HG03469 (cell line): ENCODE measurements at regions not wholly inside any gene's neighbourhood (a gene's known extent, or its start where the extent isn't known, plus 50 kb on each side); places are given as distances from the start of the nearest gene placed in this dataset.
"Not testable (repeated sequence)": the region's sequence is repeated elsewhere in the genome, so short reads cannot be mapped to it uniquely, and the experiment has no call there.

Experiments
- ATAC-seq: cut with Tn5 transposase; IDR thresholded peaks from one replicate; pipeline ENCODE4 v1.9.1; 2021; ENCODE audit warnings: mild to moderate bottlenecking, moderate library complexity, moderate number of reproducible peaks; ENCODE audit not compliant: unreplicated experiment

DNA sequence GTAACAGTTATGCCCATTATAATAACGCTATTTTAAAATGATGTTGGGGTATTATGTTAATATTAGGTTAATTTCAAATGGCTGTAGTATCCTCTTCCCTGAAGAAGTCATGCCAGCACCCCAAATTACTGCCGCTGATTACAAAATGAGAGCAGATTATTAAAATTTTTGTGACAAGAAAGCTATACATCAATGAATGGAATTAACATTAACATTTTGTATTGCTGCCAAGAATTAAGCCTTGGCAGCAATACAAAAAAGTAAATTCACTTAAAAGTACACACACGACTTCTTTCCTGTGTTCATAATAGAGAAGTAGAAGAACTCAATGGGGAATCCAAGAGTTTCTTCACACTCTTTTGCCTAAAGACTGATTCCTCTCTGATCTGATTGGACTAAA, 482.8 kb downstream of the STIM2 start:
- no peak for ATAC-seq

DNA sequence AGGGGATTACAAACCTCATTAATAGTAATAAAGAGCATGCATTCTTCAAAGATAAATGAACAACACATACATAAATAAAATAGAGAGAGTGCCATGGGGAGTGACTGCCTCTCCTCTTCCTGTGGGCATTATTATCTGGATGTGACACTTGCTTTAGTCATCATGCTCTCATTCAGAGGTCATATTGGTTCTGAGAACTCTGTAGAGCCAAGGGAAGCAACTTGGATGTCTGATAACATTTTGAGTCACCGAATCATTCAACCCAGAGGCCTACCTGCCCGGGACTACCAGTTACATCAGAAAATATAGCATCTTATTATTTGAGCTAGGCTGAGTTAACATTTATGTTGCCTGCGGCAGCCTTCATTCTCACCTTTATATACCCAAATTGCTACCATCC, 489.5 kb downstream of the STIM2 start:
- no peak for ATAC-seq

DNA sequence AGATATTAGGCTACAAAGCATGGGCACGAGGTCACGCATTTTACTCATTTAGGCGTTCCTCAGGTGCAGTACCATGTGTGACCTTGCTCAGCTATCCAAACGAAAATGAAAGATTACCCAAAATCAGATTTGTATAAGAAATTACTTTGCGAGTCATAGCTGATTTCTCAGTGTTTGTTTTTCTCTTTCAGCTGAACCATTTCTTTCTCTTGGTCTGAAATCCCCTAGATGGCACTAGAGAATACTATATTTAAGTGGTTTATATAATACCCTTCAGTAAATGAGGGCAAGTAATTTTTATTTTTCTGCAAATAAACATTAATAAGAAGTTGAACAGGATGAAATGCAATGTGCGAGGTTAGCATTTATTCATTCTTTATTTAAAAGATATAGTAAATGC, 496.6 kb downstream of the STIM2 start:
- no peak for ATAC-seq

DNA sequence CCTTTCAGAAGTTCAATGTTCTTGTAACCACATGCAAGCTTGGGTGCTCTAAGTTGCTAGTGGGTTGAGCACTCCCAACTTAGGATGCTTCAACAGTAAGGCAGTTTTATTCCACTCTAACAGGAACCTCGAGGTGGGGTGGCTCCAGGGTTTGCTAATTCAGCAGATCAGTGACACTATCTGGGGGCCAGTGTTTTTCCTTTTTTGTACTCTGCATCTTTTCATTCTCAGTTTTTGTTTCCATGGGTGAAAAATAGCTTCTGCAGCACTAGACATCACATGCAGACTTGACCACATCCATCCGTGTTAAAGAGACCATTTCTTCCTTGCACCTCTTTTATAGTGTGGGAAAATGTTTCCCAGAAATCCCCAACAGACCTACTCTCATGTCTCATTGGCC, 497.6 kb downstream of the STIM2 start:
- no peak for ATAC-seq

DNA sequence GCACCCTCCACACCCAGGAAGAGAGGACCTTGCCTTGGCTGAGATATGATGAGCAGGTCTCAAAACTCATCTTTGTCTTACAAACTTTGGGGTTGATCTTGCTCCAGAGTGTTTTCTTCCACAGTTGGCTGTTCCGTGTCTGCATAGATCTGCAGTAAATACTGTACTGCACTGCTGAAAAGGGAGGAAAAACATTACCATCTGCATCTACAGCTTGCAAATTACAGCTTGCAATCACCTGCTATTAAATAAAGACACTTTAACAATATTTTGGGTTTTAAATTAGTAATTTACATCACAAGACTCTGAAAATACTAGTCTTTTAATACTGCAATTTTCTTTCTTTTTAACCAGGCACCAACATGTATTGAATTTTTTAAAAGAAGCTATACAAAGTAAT, 499.5 kb downstream of the STIM2 start:
- no peak for ATAC-seq

DNA sequence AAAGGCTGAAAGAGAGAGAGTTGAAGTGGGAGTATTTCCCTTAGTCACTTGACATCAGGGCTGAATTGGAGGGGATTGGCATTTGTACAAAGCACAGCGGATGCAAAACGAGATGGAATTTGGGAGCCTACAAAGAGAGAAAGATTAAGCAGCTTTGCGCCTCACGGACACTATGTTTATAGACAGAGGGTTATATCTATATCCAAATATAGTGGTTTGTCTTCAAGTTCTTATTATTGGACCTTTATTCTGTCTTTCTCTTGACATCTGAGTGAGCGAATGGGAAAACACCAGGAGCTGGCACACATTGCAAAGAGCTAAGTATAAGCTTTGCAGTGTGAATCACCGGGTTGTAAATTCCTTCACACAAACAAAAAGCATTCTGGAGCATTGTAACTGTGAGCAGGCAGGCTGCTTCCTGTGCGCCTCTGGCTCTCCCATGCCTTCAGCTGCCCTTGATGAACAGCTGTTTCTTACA, 500.2 kb downstream of the STIM2 start:
- ATAC-seq = no peak

DNA sequence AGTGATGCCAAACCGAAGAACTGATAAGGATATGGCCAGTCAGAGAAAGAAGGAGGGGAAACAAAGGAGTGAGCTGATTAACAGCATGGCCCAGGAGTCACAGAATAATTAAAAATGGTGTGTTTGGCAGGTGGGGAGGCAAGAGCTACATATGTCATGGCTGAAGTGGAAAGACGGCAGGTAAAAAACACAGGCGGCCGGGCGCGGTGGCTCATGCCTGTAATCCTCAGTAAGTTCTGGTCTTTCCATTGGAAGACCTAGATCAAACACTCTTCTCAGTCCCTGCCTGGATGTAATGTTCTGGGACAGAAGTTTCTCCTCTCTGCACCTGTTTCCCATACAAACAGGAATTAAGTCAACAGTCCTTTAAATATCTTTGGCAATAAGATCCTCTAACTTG, 503.9 kb downstream of the STIM2 start:
- no peak for ATAC-seq

DNA sequence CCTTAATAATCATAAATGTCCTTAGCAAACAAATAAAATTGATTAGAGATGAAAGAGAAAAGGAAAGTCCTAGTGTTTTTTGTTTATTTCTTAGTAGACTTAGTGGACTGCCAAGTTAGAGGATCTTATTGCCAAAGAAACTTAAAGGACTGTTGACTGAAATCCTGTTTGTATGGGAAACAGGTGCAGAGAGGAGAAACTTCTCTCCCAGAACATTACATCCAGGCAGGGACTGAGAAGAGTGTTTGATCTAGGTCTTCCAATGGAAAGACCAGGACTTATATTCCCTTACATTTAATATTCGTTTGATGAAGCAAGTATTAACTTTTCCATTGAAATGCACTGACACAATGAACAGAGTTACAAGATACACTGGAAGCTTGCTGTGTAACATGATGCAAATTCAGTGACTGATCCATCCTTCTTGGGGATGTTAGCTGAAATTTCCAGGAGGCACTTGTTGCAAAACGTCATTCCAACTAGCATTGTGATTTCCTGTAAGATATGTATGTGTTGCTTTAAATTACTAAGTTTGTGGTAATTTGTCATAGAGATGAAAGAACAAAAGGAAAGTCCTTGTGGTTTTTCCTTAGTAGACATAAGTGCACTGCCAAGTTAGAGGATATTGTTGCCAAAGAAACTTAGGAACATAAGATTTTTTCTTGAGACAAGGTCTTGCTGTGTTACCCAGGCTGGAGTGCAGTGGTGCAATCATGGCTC, 505.6 kb downstream of the STIM2 start:
- no peak for ATAC-seq

DNA sequence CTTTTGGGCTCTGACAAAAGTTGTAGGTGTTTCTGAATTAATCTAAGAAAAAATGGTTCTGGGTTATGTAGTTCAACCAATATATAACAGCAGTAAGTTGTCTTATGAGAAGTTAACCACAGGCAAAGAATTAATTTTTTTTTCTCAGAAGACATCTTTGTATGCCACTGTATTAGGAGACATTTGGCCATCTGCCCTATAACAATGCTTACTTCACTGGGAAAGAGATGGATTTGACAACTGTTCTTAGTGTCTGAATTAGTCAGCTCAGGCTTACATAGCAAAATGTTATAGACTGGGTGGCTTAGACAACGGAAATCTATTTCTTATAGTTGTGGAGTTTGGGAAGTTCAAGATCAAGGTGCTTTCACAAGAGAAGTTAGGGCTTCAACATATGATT, 508.1 kb downstream of the STIM2 start:
- no peak for ATAC-seq

DNA sequence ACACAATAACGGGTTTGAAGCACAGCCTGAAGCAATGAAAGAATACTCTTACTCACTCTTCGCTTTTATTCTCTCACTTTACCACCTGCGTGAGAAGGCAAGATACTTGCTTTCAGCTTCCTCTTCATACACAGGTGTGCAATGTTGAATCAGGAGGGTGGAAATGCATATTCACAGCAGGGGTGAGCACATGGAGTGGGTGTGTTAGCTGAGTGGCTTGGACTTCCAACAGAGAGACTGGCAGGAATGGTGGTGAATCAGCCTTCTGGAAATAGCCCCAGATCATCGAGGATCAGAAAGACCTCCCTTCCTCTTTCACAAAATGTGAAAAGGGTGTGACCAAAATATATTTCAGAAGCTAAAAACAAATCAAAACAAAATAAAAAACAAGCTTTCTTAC, 521.2 kb downstream of the STIM2 start:
- no peak for ATAC-seq

DNA sequence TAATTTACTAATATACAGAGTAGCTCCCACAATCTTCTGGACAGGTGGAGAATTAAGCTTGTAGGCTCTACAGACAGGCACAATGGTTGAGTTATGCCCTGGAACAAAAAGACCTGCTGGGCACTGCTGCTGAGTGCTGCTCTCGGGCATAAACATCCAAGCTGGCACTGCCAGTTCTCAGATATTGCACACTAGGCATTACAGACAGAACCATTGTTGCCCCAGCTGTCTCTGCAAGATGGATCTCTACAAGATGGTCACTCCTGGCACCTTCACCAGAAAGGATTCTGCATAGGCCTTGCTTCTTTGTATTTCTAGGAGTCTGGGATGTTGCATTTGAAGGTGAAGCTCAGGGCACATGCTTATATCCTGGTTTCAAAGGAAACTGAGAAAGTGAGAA, 527.1 kb downstream of the STIM2 start:
- no peak for ATAC-seq

DNA sequence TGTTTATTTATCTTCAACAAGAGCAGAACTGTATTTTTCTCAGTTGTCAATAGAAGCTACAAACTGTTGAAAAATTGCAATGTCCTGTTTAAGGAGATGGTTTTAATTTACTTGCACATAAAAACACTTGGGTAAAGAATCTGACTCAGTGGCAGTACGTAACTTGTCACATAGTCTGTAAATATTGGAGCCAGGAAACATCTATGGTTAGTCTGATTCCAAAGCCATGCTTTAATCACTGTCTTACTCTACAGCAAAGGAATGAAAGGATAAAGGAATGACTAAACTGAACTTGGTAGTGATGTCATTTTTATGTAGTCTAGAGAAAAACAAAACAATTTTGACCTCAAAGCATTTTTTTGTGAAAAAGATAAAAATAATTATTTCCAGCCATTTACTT, 537.2 kb downstream of the STIM2 start:
- no peak for ATAC-seq

DNA sequence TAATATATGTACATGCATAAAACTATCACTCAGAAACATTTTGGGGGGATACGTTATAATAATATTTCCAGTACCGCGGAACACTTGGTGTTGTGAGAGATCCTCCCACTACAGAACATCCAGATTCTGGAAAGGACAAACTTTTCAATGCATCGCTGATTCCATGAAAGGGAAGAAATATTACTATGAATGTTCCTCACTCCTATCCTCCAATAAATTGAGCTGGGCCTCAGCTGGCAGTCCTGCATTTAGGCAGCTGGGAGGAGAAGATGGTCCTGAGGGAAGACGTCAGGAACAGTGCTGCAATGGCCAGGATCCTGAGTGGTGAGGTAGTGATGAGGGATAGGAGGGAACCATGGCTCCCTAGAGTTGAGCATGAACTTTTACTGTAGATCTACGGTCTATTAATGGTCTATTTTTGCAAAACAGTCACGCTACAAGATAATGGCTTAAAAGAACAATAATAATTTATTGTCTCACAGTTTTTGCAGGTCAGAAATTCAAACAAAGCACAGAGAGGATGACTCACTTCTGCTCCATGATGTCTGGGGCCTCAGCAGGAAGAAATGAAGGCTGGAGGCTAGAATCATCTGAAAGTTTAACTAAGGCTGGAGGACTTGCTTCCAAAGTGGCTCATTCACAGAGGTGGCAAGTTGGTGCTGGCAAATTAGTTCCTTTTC, 538.1 kb downstream of the STIM2 start:
- no peak for ATAC-seq

DNA sequence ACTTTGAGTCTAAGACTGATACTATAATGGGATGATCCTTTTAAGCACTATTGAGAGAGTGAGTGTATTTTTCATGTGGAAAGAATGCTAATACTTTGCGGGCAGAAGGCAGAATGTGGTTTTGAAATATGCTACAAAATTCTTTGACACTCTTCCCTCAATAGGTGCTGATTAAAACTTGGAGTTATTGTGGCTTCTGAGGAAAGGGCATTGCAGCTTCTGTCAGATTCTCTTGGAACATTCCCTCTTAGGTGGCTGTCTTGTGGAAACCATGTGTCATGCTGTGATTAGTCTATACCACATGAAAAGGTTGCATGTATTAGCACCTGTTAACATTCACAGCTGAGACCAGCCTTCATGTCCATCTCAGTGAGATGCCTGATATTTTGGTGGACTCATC, 547.0 kb downstream of the STIM2 start:
- no peak for ATAC-seq

DNA sequence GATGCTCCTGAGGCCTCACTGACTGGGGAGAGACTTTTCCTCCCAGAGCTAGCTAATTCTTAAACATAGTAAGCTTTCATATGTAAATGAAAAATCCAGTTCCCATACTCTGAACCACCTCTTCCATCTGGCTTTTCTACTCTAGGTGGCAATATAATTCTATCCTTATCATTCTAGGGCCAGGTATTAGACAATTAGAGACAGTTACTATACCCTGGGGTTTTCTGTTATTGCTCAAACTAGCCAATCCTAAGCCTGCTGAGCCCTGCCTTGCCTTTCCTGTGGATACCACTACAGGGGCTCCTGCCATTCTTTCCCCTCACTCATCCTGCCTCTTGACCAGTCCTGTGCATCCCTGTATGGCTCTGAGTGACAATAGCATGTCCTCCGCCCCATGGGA, 552.0 kb downstream of the STIM2 start:
- ATAC-seq = no peak

DNA sequence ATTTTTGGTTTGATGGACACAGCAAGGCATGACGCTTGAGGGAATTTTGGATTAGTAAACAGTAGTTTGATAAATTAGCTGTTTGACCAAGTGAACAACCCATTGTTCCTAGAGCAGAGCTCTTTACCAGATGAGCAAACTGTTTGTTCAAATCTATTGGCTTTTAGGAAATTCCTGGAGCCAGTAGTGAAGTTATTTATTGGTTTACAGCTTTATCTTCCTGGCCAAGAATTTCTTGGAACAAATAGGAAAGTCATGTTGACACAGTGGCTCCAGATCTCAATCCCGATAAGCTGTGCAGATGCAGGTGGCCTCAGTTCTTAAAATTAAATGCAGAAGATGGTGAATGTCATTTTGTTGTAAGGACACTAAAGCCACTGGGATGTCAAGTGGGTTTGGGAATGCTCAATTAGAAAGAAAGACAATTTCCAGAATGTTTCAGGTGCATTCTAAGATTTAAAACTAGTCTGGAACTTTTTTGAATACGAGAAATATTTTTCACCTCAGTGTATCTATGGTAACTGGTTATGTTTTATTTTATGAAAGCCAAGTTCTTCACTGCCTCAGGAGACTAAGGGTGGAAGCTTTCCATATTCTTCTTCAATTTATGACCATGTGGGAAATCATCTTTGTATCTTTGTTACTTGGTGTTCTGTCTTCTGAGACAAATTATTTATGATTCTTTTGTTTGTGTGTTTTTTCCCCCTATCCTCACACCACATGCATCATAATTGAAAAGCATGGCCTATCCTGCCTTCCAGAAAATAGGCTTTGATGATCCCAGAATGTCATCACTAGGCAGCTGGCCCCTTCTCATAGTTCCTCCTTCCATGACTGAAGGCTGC, 554.5 kb downstream of the STIM2 start:
- no peak for ATAC-seq

DNA sequence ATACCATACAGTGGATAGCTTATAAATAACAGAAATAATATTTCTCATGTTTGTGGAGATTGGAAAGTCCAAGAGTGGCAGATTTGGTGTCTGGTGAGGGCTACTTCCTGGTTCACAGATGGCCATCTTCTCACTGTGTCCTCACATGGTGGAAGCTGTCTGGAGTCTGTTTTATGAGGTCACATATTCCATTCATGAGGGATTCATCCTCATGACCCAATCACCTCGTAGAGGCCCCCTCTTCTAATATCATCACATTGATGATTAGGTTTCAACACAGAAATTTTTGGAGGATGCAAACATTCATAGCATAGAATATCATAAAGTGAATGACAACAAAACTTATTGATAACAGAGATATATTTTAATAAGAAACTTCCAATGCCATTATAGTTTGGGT, 568.0 kb downstream of the STIM2 start:
- ATAC-seq = no peak

DNA sequence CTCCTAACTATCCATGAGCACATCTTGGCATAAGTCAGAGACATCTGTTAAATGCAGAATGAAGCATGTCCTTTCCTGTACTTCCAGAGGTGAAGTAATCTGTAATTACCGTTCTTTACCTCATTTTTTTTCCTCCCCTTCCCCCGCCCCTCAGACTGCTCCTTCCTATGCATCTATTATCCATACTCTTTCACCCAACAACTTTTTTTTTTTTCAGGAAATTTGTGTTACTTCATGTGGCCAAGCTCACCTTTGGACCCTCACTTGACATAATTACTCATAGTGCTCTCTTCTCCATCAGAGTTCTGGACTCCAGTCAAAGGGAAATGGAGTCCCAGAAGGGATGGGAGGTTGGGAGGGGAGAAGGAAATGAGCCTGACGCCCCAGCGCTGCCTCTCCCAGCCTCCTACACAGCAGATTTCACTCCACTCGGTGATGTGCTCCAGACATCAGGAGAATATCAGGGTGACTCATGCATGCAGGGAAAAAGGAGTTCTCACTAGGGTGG, 568.8 kb downstream of the STIM2 start:
- ATAC-seq = no peak

DNA sequence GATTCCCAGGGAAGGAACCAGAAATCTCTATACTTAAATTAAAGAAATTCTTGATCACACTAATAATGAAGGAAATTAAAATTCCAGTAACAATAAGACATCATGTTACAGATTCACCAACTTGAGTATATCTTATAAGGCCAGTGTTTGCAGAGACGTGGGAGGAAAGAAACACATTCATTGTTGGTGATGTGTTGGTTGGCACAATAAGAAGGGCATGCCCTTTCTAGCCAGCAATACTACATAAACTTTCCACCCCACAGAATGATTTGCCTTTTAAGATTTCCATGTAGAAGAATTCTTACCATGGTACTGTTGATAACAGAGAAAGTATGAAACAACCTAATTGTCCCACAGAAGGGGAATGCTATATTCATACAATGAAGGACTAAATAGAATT, 581.5 kb downstream of the STIM2 start:
- no peak for ATAC-seq

DNA sequence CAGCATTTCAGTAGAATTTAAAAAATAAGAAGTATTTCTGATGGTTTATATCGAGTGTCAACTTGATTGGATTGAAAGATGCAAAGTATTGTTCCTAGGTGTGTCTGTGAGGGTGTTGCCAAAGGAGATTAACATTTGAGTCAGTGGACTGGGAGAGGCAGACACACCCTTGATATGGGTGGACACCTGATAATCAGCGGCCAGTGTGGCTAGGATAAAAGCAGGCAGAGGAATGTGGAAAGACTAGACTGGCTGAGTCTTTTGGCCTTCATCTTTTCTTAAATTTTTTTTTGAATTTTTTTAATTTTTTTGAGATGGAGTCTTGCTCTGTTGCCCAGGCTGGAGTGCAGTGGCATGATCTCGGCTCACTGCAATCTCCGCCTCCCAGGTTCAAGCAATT, 582.0 kb downstream of the STIM2 start:
- not testable (repeated sequence) for ATAC-seq

DNA sequence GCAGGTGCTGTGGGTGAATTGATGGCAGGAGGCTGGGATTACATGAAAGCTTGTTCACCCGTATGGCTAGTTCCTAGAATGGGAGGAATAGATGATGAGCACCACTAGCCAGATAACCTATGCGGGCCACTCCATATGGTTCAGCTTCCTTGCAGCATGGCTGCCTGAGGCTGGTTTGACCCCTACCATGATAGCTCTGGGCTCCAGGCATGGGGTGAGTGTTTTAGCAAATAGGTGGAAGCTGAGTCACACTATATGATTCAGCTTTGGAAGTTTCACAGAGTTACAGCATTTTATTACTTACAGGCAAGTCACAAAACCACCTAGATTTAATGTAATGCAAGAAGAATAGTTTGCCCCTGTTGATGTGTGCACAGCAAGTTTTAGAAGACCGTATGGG, 603.2 kb downstream of the STIM2 start:
- ATAC-seq = no peak

DNA sequence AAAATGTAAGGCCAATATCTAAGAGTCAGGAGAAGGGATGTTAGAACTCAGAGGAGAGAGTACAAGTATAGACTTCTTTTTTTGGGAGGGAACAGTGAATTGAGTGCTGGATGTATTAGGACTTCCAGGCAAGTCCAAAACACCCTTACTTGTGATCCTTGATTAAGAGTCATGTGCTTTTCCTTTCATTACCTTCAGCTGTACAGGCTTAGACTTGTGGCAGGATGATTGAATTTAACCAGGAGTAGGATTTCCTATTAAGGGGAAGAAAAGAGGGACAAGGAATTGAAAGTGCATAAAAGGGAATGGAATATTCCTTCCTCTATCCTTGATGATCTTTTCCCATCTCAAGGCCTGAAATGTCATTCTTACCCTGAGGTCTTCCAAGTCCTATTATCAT, 606.7 kb downstream of the STIM2 start:
- no peak for ATAC-seq
